Effector CD8-positive, alpha-beta T cell (primary cell): ENCODE measurements at regions not wholly inside any gene's neighbourhood (a gene's known extent, or its start where the extent isn't known, plus 50 kb on each side); places are given as distances from the start of the nearest gene placed in this dataset.

Experiments used
- DNase-seq: peaks from one replicate; lab custom pipeline; 2025; lab: John Stamatoyannopoulos, UW

DNA sequence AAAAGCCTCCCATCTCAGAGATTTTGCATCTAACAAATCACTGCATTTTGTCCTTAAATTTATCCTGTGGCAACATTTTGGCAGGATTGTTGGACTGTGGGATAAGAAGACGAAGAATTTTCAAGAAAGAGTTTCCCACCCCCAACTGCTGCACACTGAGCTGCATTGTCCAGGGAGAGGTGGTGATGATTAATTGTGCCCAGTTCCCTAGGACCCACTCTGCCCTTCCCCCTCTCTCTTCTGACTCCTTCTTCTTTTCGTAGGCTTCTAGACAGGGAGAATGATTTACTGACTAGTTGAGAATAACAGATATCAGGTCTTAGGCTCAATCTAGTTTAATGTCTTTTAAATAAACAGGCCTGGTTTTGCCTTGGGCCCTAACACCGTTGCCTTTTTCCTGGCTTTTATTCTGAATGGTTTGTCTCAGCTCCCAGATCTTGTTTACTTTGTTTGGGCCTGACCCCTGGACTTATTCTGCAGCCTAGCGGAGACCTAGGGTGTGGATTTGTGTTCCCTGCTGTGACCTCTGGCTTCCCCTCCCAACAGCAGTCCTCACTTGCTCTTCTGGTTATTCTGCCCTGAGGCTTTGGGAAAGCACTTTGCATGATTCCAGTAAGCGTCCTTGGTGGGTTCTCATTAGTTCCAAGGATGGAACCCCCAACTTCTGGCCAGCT is 233.3 kb downstream of the INSIG2 start:
- no peak for DNase-seq

GRCh38 chr2:118320658-118321057 is 232.4 kb downstream of the INSIG2 start:
- no peak for DNase-seq

DNA sequence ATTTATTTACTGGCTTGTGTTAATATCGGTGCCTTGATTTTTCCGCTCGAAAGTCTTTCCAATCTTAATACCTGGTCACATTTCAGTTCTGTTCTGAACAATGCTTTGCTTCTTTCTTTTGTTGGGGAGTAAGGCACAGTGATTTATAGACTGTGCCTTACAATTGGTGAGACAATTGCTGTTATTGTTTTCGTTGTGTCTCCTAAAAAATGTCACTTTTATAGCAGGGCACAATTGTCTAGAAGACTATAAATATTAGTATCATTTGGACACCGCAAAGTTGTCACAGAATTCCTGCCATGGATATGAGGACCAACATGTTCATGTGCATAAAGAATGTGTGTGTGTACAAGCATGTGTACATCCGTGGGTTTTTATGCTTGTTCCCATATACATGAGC is 231.9 kb downstream of the INSIG2 start:
- no peak for DNase-seq

- no peak for DNase-seq
Observed at GRCh38 chr2:118319271-118319684, 231.0 kb downstream of the INSIG2 start.

GRCh38 chr2:118315606-118316005 is 227.3 kb downstream of the INSIG2 start:
- DNase-seq = no peak

DNA sequence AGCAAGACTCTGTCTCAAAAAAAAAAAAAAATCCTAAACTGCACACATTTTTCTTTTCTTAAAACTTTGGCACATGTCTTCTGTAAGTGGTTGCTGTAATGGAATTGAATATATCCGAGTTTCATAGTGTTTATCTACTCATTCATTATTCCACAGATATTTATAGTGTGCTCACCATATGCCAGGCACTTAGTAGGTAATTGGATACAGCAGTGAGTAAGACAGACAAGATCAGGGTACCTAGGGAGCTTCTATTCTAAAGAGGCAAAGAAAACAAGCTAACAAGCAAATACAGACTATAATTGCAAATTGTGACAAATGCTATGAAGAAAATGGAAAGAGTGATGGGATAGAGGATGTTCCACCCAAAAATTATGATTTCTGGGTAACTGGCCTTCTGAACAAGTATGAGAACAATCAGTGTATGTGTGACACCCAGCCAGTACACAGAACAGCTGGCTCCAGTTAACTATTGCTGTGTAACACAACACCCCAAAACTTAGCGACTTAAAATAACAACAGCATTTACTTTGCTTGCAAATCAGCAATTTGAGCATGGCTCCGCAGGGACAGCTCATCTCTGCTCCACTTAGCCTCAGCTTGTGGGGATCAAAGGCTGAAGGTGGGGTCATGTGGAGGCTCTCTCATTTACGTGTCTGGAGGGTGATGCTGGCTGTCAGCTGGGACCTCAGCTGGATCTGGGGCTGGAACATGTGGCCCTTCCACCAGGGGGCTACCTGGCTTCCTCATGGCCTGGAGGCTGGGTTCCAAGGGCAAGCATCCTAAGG is 224.9 kb downstream of the INSIG2 start:
- DNase-seq = no peak

- no peak for DNase-seq
Observed at GRCh38 chr2:118310681-118311429, 222.6 kb downstream of the INSIG2 start.

- peak; percentile 14 for DNase-seq
Observed at GRCh38 chr2:118309946-118310680, 221.8 kb downstream of the INSIG2 start.

- DNase-seq = no peak
Observed at GRCh38 chr2:118309257-118309945, 221.1 kb downstream of the INSIG2 start.

DNA sequence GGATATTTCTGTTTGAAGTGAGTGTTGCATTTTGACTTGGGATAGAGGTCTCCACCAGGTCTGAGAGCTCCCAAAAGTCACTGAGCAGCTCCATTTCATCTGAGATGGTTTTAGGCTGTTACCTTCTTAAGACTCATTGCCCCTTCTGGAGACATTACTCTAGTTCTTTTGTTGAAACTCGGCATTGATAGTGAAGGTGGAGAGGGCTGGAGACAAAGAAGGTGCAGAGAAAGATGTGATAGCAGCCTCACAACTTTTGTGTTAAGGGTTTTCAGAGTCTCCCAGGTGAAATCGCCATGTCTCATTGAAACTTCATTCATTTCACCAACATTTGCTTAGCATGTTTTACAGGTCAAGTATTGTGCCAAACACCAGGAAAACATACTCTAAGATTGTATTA is 219.6 kb downstream of the INSIG2 start:
- DNase-seq = no peak

DNA sequence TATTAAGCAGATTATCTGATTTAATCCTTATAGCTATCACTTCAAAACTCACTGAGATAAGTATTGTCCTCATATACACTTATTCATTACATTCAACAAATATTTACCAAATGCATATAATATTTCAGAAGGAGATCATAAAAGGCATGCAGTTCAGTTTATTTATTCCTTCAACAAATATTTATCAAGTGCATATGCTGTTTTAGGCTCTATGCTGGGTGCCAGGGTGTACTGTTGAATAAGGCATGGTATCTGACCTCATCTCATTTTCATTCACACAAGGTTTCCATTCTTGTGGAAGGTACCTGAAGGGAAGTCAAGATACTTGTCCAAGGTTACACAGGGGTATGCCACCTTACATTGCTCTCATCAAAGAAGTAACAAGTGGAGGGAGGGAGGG is 213.0 kb downstream of the INSIG2 start:
- DNase-seq = no peak

DNA sequence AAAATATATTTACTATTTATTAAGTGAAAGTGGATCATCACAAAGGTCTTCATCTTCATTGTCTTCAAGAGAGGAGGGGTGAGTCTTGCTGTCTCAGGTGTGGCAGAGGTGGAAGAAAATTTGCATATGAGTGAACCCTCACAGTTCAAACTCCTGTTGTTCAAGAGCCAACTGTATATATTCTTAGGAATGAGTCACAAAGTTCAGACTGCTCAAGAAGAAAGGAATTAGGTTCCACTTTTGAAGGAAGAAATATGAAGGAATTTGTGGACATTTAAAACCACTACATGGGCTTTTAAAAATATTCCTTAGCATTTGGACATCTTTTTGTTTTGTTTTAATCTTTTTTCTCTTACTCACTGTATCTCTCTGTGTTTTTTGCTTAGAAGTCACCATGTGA is 212.6 kb downstream of the INSIG2 start:
- DNase-seq = no peak

DNA sequence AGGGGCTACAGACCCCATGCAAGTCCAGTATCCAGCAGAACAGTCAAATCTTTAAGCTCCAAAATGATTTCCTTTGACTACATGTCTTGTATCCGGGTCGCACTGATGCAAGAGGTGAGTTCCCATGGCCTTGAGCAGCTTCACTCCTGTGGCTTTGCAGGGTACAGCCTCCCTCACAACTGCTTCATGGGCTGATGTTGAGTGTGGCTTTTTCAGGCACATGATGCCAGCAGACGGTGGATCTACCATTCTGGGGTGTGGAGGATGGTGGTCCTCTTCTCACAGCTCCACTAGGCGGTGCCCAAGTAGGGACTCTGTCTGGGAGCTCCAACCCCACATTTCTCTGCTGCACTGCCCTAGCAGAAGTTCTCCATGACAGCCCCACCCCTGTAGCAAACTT is 208.4 kb downstream of the INSIG2 start:
- DNase-seq = no peak

GRCh38 chr2:118295592-118296390 is 207.5 kb downstream of the INSIG2 start:
- DNase-seq = no peak

DNA sequence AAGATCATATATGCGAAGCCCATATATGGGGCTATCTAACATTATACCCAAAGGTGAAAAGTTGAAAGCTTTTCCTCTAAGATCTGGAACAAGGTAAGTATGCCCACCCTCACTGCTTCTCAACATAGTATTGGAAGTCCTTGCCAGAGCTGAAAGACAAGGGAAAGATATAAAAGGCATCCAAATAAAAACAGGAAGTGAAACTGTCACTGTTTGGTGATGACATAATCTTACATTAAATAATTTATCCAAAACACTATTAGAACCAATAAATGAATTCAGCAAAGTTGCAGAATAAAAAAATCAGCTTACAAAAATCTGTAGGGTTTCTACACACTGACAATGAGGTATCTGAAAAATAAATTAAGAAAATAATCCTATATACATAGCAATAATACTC is 205.8 kb downstream of the INSIG2 start:
- DNase-seq = no peak

- no peak for DNase-seq
Observed at GRCh38 chr2:118292991-118293390, 204.7 kb downstream of the INSIG2 start.

- no peak for DNase-seq
Observed at GRCh38 chr2:118291251-118291880, 203.1 kb downstream of the INSIG2 start.

DNA sequence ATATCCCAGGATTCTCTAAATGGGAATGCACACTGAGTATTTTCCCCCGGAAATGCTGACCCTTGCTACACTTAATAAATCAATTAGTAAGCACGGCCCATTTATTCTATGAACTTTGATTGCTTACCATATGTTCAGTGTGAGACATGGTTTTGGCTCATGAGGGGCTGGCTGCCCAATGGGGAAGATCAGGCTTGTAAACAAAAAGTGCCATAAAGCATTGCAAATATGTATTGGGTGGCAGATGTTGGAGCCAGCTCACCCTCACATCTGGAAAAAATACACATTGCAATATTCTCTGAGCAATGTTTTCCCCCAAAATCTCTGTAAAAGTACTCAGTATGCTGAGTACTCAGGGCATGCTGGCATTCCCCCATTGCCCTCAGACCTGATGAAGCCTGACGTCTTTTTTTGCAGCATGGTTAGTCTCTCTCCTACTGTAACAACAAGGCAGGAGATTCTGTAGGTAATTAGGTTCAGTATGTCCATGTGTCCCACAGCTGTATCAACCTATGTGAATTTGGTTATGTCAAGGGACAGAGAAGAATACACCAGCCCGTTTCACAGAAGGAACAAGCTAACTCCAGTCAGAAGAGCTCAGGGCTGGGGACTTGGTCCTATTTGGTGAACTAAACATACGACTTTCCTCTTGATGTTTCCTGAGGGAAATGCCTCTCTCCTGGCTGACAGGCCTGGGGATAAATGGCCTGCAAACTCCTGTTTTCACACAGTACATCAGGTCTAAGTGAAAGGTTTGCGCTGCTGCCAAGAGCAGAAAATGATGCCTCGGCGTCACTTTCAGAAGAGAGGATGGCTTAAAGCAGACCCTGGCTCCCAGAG is 202.4 kb downstream of the INSIG2 start:
- DNase-seq = no peak

- no peak for DNase-seq
Observed at GRCh38 chr2:118279005-118279404, 190.7 kb downstream of the INSIG2 start.
